DMS53 treated with DMSO at 0.1 percent for 48 hours (cell line): ENCODE measurements at regions not wholly inside any gene's neighbourhood (a gene's known extent, or its start where the extent isn't known, plus 50 kb on each side); places are given as distances from the start of the nearest gene placed in this dataset.

Experiments
- DNase-seq: peaks from one replicate; lab custom pipeline; 2025; ENCODE audit not compliant: unreplicated experiment; lab: John Stamatoyannopoulos, UW

GRCh38 chr13:61812286-61812685, 396.6 kb upstream of the PCDH20 start:
- DNase-seq, result no peak

GRCh38 chr13:61810065-61810464, 394.4 kb upstream of the PCDH20 start:
- DNase-seq, result no peak

GRCh38 chr13:61797397-61797796, 381.7 kb upstream of the PCDH20 start:
- no peak for DNase-seq

DNA sequence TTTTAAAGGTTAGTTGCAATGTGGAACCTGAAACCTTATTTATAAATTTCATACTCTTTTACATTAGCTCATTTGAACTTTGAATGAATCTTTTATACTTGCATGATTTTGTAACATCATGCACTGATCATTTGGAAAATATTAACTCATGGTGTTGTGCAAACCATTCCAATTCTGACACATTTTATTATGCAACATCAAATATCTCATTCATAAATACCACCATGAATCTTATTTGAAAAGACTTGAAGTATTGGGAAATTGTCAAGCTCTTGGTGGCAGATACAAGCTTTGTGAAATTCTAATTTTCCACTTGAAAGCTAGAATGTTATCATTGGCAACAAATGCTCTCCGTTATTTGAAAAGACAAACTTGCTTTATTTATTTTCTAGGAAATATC, 379.9 kb upstream of the PCDH20 start:
- no peak for DNase-seq

DNA sequence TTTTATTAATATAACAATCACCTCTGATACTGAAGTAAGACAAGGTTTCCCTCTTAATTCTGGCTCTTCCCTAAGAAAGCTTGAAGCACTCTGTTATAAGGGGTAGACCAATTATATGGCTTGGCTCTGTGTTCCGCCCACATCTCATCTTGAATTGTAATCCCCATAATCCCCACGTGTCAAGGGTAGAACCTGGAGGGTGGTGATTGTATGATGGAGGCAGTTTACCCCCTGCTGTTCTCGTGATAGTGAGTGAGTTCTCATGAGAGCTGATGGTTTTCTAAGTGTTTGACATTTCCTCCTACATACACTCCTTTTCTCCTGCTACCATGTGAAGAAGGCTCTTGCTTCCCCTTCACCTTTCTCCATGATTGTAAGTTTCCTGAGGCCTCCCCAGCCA, 363.8 kb upstream of the PCDH20 start:
- DNase-seq, result no peak

DNA sequence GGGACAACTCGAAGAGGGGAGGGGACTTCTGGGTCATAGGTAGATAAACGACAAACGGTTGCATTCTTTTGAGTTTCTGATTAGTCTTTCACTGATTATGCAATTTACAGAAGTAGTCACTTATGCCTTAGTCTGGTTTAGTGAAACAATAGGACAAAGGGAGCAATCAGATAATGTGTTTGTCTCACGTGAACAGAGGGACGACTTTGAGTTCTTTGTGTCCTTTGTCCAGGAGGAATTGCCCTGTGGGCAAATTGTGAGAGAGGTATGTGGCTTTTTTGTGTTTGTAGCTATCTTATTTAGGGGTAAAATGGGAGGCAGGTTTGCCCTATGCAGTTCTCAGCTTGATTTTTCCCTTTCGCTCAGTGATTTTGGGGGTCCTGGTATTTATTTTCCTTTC, 362.9 kb upstream of the PCDH20 start:
- DNase-seq, result no peak

- no peak for DNase-seq
Measured at GRCh38 chr13:61777899-61778298, 362.2 kb upstream of the PCDH20 start.

GRCh38 chr13:61777271-61777670, 361.6 kb upstream of the PCDH20 start:
- DNase-seq, result no peak

- no peak for DNase-seq
Measured at GRCh38 chr13:61774903-61775302, 359.3 kb upstream of the PCDH20 start.

DNA sequence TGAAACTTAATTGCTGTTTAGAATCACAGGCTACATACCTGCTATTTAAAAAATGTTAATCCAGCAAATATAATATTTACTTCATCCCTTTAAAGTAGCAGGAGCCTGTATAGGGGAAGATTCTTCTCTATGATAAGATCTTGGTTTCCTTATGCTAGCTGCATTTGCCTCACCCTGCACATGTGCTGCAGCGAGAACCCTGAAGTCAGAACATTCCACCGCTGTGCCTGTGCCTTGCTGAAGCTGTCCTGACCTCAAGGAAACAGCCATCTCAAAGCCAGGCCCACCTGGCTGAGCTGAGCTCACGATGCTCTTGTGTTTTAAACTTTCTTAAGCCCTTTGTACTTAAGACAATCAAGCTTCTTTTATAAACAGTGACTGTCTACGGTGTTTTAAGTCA, 355.0 kb upstream of the PCDH20 start:
- DNase-seq, result no peak

GRCh38 chr13:61768175-61768574, 352.5 kb upstream of the PCDH20 start:
- DNase-seq, result no peak

DNA sequence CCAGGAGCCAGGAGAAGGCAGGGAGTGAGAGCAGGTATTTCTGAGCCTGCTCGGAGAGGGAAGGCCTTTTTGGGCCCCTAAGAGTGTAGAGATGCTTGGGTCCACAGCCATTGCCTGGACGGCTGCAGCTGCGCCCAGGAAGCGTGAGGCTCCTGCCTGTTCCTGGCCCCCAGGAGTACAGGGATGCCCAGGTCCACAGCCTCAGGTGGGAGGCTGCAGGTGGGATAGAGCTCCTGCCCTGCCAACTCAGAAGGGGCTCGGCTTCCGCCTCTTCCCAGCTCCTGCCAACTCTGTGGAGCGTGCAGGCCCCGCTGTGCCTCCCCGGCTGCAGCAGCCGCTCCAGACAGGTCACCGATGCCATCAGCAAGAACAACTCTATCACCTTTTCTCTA, 351.0 kb upstream of the PCDH20 start:
- no peak for DNase-seq

DNA sequence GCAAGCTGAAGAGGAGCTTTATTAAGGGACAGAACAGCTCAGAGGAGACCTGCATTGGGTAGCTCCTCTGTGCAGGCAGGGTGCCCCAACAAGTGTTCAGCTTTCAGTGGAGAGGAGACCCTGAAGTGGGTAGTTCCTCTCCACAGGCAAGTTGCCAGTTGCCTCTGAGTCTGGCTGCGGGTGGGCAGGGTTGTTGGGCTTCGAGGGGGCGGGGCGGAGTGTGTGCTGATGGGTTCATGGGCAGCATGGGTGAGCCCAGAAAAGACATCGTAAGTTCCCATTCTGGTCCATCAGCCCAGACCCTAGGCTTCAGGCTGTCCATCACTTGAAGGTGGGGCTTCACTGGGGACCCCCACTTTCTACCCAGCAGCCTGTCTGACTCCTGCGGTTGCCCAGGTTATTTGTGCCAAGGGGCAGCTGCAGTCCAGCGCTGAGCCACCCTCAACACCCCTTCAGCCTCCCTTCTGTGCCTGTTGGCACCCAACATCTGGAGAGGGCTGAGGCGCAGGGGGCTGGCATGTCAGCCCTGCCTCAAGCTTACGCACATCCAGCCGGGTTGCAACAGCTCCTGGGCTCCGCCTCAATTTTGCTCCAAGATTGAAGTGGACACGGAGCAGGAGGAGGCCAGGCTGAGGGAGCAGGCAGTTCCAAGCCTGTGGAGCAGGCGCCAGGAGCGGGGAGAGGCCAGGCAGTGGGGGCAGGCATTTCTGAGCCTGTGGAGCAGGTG, 350.5 kb upstream of the PCDH20 start:
- DNase-seq, result no peak

GRCh38 chr13:61765181-61765742, 349.6 kb upstream of the PCDH20 start:
- DNase-seq, result no peak

DNA sequence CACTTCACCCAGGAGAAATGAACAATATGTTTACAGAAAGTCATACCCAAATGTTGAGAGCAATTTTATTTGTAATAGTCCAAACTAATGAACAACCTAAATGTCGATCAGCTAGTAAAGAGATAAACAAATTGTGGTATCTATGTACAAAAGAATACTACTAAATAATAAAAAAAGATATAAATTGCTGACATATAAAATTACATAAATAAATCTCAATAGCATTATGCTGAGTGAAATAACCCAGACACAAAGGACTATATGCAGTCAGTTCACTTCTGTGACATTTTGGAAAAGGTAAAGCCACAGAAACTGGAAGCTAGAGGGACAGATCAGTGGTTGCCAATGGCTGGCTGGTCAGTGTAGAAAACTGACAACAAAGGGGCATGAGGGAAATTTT, 346.0 kb upstream of the PCDH20 start:
- no peak for DNase-seq

- DNase-seq, result no peak
Measured at GRCh38 chr13:61760102-61760501, 344.5 kb upstream of the PCDH20 start.

DNA sequence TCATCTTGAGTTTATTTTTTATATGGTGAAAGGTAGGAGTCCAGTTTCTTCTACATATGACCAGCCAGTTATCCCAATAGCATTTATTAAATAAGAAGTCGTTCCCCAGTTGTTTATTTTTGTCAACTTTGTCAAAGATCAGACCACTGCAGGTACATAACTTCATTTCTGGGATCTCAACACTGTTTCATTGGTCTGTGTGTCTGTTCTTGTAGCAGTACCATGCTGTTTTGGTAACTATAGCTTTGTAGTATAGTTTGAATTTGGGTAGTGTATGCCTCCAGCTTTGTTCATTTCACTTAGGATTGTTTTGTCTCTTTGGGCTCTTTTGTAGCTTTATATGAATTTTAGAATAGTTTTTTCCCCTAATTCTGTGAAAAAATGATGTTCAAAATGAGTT, 340.4 kb upstream of the PCDH20 start:
- DNase-seq, result no peak

DNA sequence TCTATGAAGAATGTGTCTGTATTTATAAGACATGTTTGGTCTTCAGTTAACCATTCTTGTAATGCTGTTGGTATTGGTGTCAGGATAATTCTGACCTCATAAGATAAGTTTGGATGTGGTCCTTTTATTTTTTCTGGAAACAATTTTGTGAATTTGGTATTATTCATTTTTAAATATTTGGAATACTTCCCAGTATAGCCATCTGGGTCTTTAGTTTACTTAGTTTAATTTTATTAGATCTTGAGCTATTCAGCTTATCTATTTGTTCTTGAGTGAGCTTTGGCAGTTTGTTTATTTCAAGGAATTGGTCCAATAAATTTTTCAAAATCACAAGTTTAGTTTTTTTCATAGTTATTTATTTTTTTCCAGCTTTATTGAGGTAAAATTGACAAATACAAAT, 335.4 kb upstream of the PCDH20 start:
- no peak for DNase-seq

DNA sequence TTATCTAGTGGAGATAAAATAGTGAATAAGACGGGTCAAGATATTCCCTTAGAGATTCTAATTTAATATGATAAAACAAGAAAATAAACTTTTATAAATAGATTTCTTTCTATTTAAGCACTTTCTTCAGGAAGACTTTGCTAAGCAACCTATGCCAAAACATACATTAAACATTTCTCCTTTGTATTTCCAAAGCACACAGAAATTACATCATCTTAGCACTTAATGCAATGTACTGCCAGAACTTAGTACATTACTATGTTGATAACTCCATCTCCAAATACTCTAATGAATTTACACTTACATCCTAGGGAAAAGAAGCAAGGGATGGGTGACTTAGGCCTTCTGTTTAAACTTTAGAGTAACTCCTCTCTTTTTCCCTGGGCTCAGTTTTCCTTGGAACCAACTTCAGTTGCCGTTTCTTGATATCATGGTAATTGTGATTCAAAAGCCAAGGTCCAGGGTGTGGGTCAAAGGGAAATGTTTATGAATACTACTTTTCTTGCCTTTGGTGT, 322.6 kb upstream of the PCDH20 start:
- no peak for DNase-seq

DNA sequence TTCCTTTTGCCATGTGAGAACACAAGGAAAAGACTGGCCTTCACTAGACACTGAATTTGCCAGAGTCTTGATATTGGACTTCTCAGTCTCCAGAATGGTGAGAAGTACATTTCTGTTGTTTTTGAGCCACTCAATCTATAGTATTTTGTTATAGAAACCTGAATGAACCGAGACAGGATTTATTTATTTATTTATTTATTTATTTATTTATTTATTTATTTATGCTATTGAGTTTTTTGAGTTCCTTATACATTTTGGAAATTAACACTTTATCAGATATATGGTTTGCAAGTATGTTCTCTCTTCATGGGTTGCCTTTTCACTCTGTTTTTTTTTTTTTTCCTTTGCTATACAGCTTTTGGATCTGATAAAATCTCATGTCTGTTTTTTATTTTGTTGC, 319.0 kb upstream of the PCDH20 start:
- no peak for DNase-seq

- DNase-seq, result no peak
Measured at GRCh38 chr13:61728471-61728870, 312.8 kb upstream of the PCDH20 start.

- DNase-seq, result no peak
Measured at GRCh38 chr13:61727767-61728166, 312.1 kb upstream of the PCDH20 start.

DNA sequence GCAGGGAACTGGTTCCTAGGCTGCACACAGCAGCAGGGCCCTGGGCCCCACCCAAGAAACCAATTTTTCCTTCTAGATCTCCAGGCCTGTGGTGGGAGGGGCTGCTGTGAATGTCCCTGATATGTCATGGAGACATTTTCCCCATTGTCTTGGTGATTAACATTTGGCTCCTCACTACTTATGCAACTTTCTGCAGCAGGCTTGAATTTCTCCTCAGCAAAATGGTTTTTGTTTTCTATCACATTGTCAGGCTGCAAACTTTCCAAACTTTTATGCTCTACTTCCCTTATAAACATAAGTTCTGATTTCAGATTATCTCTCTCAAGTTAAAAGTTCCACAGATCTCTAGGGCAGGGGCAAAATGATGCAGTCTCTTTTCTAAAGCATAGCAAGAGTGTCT, 310.2 kb upstream of the PCDH20 start:
- no peak for DNase-seq
